Large intestine (tissue), 3 donors: ENCODE measurements at regions not wholly inside any gene's neighbourhood (a gene's known extent, or its start where the extent isn't known, plus 50 kb on each side); places are given as distances from the start of the nearest gene placed in this dataset.
A peak's percentile ranks its signal among the peaks of the same experiment; 100 is the strongest.

ENCODE experiments used
- DNase-seq, 2 donors: peaks; one replicate each; pipeline versions ENCODE4 v3.0.0 to v3.0.0-alpha.2; 2013
- H3K27ac ChIP-seq: one replicate; pipeline ENCODE4 v1.5.1; 2013; ENCODE audit warnings: low read length
- H3K27me3 ChIP-seq: 2 replicates; pipeline ENCODE4 v1.6.1; 2013; ENCODE audit warnings: low read length; ENCODE audit not compliant: control insufficient read depth, insufficient read depth
- H3K36me3 ChIP-seq: 2 replicates; pipeline ENCODE4 v1.6.1; 2013; ENCODE audit warnings: low read length; ENCODE audit not compliant: control insufficient read depth, insufficient read depth
- H3K4me1 ChIP-seq: one replicate; pipeline ENCODE4 v1.6.1; 2013; ENCODE audit warnings: low read length; ENCODE audit not compliant: control insufficient read depth, insufficient read depth
- H3K4me3 ChIP-seq: one replicate; pipeline ENCODE4 v1.5.1; 2013; ENCODE audit warnings: low read length
- H3K9me3 ChIP-seq: one replicate; pipeline ENCODE4 v1.6.1; 2013; ENCODE audit warnings: mild to moderate bottlenecking, low read depth, low read length, moderate library complexity; ENCODE audit not compliant: control insufficient read depth
- WGBS: methylation state at CpG from one replicate; pipeline ENCODE4 v1.1.5; 2013; ENCODE audit warnings: low lambda C conversion rate; ENCODE audit not compliant: insufficient coverage; 5-methylcytosine and 5-hydroxymethylcytosine counted together

- H3K27ac ChIP-seq: no peak overlapping the region
- no peaks in the 10 kb centered on the region for H3K27me3 ChIP-seq
- peaks cover 36% of the 10 kb centered on the region for H3K4me1 ChIP-seq
- no peak for DNase-seq
- H3K36me3 ChIP-seq: no peaks in the 10 kb centered on the region
- H3K4me3 ChIP-seq: no peak overlapping the region
- WGBS: 70% methylated on average over 4 of the region's 6 CpGs
- peaks cover 4% of the 10 kb centered on the region for H3K9me3 ChIP-seq
Observed at GRCh38 chr15:67920524-67921240, 80.8 kb upstream of the RNU6-1 start.

DNA sequence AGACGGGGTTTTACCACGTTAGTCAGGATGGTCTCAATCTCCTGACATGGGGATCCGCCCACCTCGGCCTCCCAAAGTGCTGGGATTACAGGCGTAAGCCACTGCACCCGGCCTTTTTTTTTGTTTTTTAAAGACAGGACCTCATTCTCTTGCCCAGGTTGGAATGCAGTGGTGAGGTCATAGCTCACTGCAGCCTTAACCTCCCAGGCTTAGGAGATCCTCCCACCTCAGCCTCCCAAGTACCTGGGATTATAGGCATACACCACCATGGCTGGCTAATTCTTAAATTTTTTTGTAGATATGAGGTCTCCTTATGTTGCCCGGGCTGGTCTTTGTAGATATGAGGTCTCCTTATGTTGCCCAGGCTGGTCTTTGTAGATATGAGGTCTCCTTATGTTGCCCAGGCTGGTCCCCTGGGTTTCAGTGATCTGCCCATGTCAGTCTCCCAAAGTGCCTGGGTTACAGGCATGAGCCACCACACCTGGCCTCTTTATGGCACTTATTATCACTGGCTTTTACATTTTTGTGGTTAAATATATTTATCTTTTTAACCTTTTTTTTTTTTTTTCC is 82.3 kb upstream of the RNU6-1 start:
- Histone ChIP-seq H3K27ac (no peak overlapping the region), H3K4me1 (peaks cover 28% of the 10 kb centered on the region), H3K36me3 (no peaks in the 10 kb centered on the region), H3K27me3 (no peaks in the 10 kb centered on the region), H3K4me3 (no peak overlapping the region), H3K9me3 (peaks cover 4% of the 10 kb centered on the region)
- no peak for DNase-seq
- WGBS: no CpG with 5 or more reads among the region's 7 CpGs

DNA sequence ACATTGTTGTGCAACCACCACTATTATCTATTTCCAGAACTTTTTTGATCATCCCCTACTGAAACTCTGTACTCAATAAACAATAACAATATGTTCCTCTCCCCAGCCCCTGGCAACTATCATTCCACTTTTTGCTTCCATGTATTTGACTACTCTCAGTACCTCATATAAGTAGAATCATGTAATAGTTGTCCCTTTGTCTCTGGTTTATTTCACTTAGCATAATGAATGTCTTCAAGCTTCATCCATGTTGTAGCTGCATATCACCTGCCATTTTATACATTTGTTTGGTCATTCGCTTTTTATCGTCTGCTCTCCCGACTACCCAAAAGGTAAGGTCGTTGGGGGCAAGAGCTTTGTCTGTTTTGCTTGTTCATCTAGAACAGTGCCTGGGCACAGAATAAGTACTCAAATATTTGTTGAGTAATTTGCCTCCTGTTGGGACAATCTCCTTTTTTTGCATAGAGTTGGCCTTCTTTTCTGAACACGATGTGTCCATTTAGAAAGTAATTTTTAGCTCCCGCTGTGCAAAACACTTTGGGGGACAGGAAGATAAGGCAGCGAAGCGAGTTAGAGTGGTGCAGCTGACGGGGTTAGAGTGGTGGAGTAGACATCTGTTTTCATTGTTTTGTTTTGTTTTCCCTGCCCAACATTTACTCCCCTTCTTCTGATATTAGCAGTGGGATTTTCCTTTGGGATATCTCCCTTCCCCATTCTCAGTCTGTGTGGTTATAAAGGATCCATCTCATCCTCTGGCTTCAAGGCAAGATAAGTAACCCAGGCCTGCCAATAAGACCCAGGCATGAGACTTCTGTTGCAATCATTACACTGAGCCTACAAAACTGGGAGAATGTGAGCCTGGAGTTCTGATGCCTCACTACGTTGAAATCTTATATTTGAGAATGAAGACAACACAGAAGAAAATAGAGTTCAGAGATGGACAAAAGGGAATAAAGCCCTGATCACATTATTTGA is 83.4 kb upstream of the RNU6-1 start:
- no peak overlapping the region for H3K4me3 ChIP-seq
- H3K36me3 ChIP-seq: no peaks in the 10 kb centered on the region
- no peak for DNase-seq
- 100% methylated on average over 3 of the region's 10 CpGs for WGBS
- H3K27ac ChIP-seq: peak overlapping the region; percentile 45
- H3K9me3 ChIP-seq: peaks cover 3% of the 10 kb centered on the region
- no peaks in the 10 kb centered on the region for H3K27me3 ChIP-seq
- H3K4me1 ChIP-seq: peaks cover 35% of the 10 kb centered on the region

DNA sequence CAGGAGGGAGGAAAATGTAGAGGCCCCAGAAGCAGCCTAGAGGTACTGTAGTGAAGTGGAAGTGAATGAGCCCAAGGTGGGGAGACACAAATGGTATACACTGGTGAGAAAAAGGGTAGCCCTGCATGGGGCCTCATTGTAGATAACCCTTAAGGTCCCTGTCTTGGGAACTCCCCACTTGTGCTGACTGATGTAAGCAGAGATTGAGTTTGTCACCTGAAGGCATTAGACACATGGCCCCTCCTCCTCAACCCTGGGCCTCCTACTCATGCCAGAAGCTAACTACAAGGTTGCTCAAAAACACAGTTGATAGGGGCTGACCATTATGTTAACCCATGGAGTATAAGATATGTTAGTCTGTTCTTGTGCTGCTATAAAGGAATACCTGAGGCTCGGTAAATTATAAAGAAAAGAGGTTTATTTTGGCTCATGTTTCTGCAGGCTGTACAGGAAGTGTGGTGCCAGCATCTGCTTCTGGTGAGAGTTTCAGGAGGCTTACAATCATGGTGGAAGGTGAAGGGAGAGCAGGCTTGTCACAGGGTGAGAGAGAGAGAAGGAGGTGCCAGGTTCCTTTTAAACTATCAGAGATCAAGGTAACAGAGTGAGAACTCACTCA is 84.6 kb upstream of the RNU6-1 start:
- Histone ChIP-seq H3K27me3 (no peaks in the 10 kb centered on the region), H3K9me3 (no peaks in the 10 kb centered on the region), H3K27ac (peak overlapping the region; percentile 45), H3K36me3 (no peaks in the 10 kb centered on the region), H3K4me1 (peaks cover 39% of the 10 kb centered on the region), H3K4me3 (no peak overlapping the region)
- no CpG with 5 or more reads among the region's 1 CpG for WGBS
- peak in 1 of 2 donors; percentile 57 for DNase-seq

DNA sequence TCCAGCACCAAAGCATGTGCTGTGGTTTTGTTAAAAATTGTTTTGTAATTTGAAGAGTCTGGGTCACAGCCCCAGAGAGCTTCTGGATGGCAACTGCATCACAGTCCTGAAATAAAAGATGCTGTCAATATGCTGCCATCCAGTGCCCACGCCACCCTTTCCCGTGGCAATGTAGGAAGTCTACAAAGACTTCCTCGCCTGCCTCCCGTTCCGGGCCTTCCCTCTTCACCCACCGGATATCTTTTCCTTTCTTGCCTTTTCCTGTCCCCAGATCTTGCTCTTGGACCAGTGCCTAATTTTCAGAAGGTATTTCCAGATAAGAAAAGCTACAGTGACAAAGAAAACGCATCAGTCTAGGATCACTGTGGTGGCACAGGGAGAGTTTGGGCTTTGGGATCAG is 85.3 kb upstream of the RNU6-1 start:
- 100% methylated on average over 5 of the region's 7 CpGs for WGBS
- no peaks in the 10 kb centered on the region for H3K27me3 ChIP-seq
- H3K4me3 ChIP-seq: no peak overlapping the region
- no peaks in the 10 kb centered on the region for H3K36me3 ChIP-seq
- H3K27ac ChIP-seq: no peak overlapping the region
- DNase-seq: no peak
- peaks cover 39% of the 10 kb centered on the region for H3K4me1 ChIP-seq
- H3K9me3 ChIP-seq: peaks cover under 1% of the 10 kb centered on the region

DNA sequence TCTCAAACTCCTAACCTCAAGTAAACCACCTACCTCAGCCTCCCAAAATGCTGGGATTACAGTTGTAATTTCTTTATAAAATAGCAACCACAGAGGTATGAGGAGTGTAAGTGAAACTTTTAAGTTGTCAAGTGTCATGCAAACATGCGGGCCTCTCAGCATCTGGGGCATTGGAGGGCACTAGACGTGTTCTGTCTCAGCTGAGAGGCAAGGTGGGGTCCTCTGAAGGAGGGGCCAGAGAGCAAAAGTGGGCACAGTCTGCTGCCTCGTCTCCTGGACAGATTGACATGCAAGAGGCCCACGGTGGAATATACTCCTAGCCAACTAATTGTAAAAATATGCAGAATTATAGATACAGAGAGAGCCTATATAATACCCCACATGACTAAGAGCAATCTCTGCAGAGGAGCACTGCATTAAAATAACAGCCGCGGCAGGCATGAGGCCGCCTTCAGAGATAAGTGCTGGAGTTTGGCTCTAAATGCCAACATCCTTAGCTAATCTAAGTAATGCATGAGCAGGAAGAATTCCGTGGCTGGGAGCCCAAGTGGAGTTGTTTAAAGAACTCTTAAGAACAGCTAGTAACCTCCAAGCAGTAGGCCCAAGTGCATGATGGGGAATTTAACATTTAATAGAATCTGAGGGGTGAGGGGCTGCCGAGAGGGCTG is 87.8 kb upstream of the RNU6-1 start:
- no peaks in the 10 kb centered on the region for H3K36me3 ChIP-seq

DNA sequence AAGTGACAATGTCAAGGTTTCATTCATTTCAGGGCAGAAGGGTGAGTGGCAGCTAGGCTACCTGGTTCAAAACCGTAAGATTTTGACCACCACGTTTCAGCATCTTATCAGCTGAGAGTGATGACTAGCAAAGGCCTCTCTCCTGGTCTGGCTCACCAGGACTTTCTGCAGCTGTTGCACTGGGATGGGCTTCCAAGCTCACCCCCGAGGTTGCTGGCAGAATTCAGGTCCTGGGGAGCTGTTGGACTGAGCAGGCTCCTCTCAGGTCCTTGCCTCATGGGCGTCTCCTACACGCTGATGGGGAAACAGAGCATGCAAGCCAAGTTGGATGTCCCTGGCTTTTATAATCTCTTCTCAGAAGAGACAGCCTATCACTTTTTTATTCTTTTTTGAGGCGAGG is 88.8 kb upstream of the RNU6-1 start:
- no peak for DNase-seq
- H3K27ac ChIP-seq: peak overlapping the region; percentile 91
- WGBS: no CpG with 5 or more reads among the region's 6 CpGs
- peaks cover 42% of the 10 kb centered on the region for H3K4me1 ChIP-seq
- H3K4me3 ChIP-seq: no peak overlapping the region
- H3K9me3 ChIP-seq: peaks cover 2% of the 10 kb centered on the region
- no peaks in the 10 kb centered on the region for H3K27me3 ChIP-seq
- no peaks in the 10 kb centered on the region for H3K36me3 ChIP-seq

More for the DNA sequence above, 87.8 kb upstream of the RNU6-1 start:
- H3K4me3 ChIP-seq: no peak overlapping the region
- H3K27ac ChIP-seq: peak overlapping the region; percentile 91
- WGBS: 20% methylated on average over 1 of the region's 9 CpGs
- H3K4me1 ChIP-seq: peaks cover 42% of the 10 kb centered on the region
- H3K9me3 ChIP-seq: peaks cover 2% of the 10 kb centered on the region
- DNase-seq: peak; percentile 84 to 89
- no peaks in the 10 kb centered on the region for H3K27me3 ChIP-seq

- Histone ChIP-seq H3K36me3 (no peaks in the 10 kb centered on the region), H3K27me3 (no peaks in the 10 kb centered on the region), H3K4me1 (peaks cover 27% of the 10 kb centered on the region), H3K27ac (no peak overlapping the region), H3K9me3 (peaks cover 2% of the 10 kb centered on the region), H3K4me3 (no peak overlapping the region)
- WGBS: no CpG with 5 or more reads among the region's 2 CpGs
- no peak for DNase-seq
Observed at GRCh38 chr15:67930720-67931119, 90.9 kb upstream of the RNU6-1 start.

DNA sequence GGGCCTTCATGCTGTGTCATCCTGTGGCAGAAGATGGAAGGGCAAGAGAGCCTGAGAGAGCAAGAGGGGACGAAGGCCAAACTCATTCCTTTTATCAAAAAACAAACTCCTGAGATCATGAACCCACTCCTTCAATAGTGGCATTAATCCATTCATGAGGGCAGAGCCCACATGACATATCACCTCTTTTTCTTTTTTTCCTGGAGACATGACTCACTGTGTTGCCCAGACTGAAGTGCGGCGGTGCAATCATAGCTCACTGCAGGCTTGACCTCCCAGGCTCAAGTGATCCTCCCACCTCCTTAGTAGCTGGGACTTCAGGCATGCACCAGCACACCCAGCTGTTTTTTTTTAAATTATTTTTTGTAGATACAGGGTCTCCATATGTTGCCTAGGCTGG is 92.0 kb upstream of the RNU6-1 start:
- no CpG with 5 or more reads among the region's 3 CpGs for WGBS
- DNase-seq: peak in 1 of 2 donors; percentile 48
- Histone ChIP-seq H3K4me3 (no peak overlapping the region), H3K27ac (no peak overlapping the region), H3K4me1 (peaks cover 25% of the 10 kb centered on the region), H3K27me3 (no peaks in the 10 kb centered on the region), H3K9me3 (peaks cover 2% of the 10 kb centered on the region), H3K36me3 (no peaks in the 10 kb centered on the region)
